OCI-LY1 (cell line): ENCODE measurements at regions not wholly inside any gene's neighbourhood (a gene's known extent, or its start where the extent isn't known, plus 50 kb on each side); places are given as distances from the start of the nearest gene placed in this dataset.

Source experiments
- H2AFZ ChIP-seq: fragments of 200-600 bp; sonication (generic), shearing (Covaris generic); 2 replicates; pipeline ENCODE4 v1.6.0; 2014; ENCODE audit warnings: antibody characterized with exemption, mild to moderate bottlenecking, low read length
- H3F3A ChIP-seq: fragments of 200-600 bp; sonication (generic), shearing (Covaris generic); 2 replicates; pipeline ENCODE4 v1.6.0; 2014; ENCODE audit warnings: mild to moderate bottlenecking, antibody characterized with exemption, low read length, moderate library complexity; ENCODE audit not compliant: insufficient read depth
- H3K27ac ChIP-seq: fragments of 200-600 bp; sonication (generic); 2 replicates; pipeline ENCODE4 v1.5.1; 2014; ENCODE audit warnings: low read length, mixed run types, mild to moderate bottlenecking, low read depth; ENCODE audit not compliant: poor library complexity, severe bottlenecking
- H3K27me3 ChIP-seq: fragments of 200-600 bp; sonication (generic); 2 replicates; pipeline ENCODE4 v1.6.0; 2014; ENCODE audit warnings: antibody characterized with exemption, mild to moderate bottlenecking, low read length, moderate library complexity; ENCODE audit not compliant: insufficient read depth
- H3K36me3 ChIP-seq: fragments of 200-600 bp; sonication (generic); 2 replicates; pipeline ENCODE4 v1.6.1; 2014; ENCODE audit warnings: mild to moderate bottlenecking, antibody characterized with exemption, low read length, moderate library complexity, mixed read lengths; ENCODE audit not compliant: insufficient read depth
- H3K4me1 ChIP-seq: fragments of 200-600 bp; sonication (generic); 2 replicates; pipeline ENCODE4 v1.5.1; 2014; ENCODE audit warnings: mild to moderate bottlenecking, low read length, moderate library complexity; ENCODE audit not compliant: insufficient read depth, severe bottlenecking
- H3K4me2 ChIP-seq: fragments of 200-600 bp; sonication (generic), shearing (Covaris generic); 2 replicates; pipeline ENCODE4 v1.6.1; 2014; ENCODE audit warnings: low read length
- H3K4me3 ChIP-seq: fragments of 200-600 bp; sonication (generic); 2 replicates; pipeline ENCODE4 v1.5.1; 2014; ENCODE audit warnings: low read length, low read depth, mild to moderate bottlenecking, mixed read lengths; ENCODE audit not compliant: poor library complexity, severe bottlenecking
- H3K79me2 ChIP-seq: fragments of 200-600 bp; shearing (Covaris generic); 2 replicates; pipeline ENCODE4 v1.6.1; 2016; ENCODE audit warnings: mixed run types, low read length, mixed read lengths; ENCODE audit not compliant: insufficient read depth
- H3K9ac ChIP-seq: fragments of 200-600 bp; sonication (generic), shearing (Covaris generic); 2 replicates; pipeline ENCODE4 v1.6.1; 2014; ENCODE audit warnings: mild to moderate bottlenecking, low read length, mixed read lengths
- H3K9me2 ChIP-seq: fragments of 200-600 bp; sonication (generic), shearing (Covaris generic); 2 replicates; pipeline ENCODE4 v1.6.1; 2014; ENCODE audit warnings: low read depth, mild to moderate bottlenecking, low read length, mixed read lengths
- H3K9me3 ChIP-seq: fragments of 200-600 bp; shearing (Covaris generic); 2 replicates; pipeline ENCODE4 v1.6.1; 2014; ENCODE audit warnings: low read length, mixed read lengths
- H4K20me1 ChIP-seq: fragments of 200-600 bp; sonication (generic), shearing (Covaris generic); 2 replicates; pipeline ENCODE4 v1.6.0; 2016; ENCODE audit warnings: mild to moderate bottlenecking, low read length; ENCODE audit not compliant: insufficient read depth
- CTCF ChIP-seq: fragments of 200-600 bp; sonication (generic), shearing (Covaris generic); IDR thresholded peaks from 2 replicates; pipeline ENCODE4 v1.5.1; 2017; ENCODE audit warnings: mild to moderate bottlenecking, antibody characterized with exemption, low read length, moderate library complexity, mixed read lengths
- EZH2 ChIP-seq: fragments of 200-600 bp; sonication (generic), shearing (Covaris generic); IDR thresholded peaks from 2 replicates; pipeline ENCODE4 v1.8.0; 2017; ENCODE audit warnings: borderline replicate concordance, mixed run types, mild to moderate bottlenecking, antibody characterized with exemption, low read length, moderate library complexity, mixed read lengths

- H3K79me2 ChIP-seq = no peaks in the 10 kb centered on the region
- no peaks in the 10 kb centered on the region for H3K9me2 ChIP-seq
- no peaks in the 10 kb centered on the region for H3K4me1 ChIP-seq
- no peak overlapping the region for H2AFZ ChIP-seq
- no peak overlapping the region for H3K9ac ChIP-seq
- no peaks in the 10 kb centered on the region for H3K36me3 ChIP-seq
- no peaks in the 10 kb centered on the region for H3F3A ChIP-seq
- H3K4me2 ChIP-seq = no peak overlapping the region
- no peaks in the 10 kb centered on the region for H3K27me3 ChIP-seq
- H4K20me1 ChIP-seq = no peaks in the 10 kb centered on the region
- no peak overlapping the region for H3K4me3 ChIP-seq
- H3K9me3 ChIP-seq = no peaks in the 10 kb centered on the region
- no peak overlapping the region for H3K27ac ChIP-seq
- TF ChIP-seq EZH2 (no peak), CTCF (no peak)
Observed at GRCh38 chr9:80320916-80321315, 749.2 kb downstream of the TLE4 start.

GRCh38 chr9:80320480-80320879 is 748.7 kb downstream of the TLE4 start:
- TF ChIP-seq CTCF (no peak), EZH2 (no peak)
- Histone ChIP-seq H3K4me1 (no peaks in the 10 kb centered on the region), H3F3A (no peaks in the 10 kb centered on the region), H3K36me3 (no peaks in the 10 kb centered on the region), H3K27me3 (no peaks in the 10 kb centered on the region), H3K4me2 (no peak overlapping the region), H4K20me1 (no peaks in the 10 kb centered on the region), H3K9me3 (no peaks in the 10 kb centered on the region), H3K79me2 (no peaks in the 10 kb centered on the region), H3K9ac (no peak overlapping the region), H2AFZ (no peak overlapping the region), H3K9me2 (no peaks in the 10 kb centered on the region), H3K4me3 (no peak overlapping the region), H3K27ac (no peak overlapping the region)

- no peaks in the 10 kb centered on the region for H3K9me3 ChIP-seq
- TF ChIP-seq EZH2 (no peak), CTCF (no peak)
- H2AFZ ChIP-seq = no peak overlapping the region
- no peaks in the 10 kb centered on the region for H3K79me2 ChIP-seq
- H3K27ac ChIP-seq = no peak overlapping the region
- H3K4me2 ChIP-seq = no peak overlapping the region
- H3K27me3 ChIP-seq = no peaks in the 10 kb centered on the region
- no peaks in the 10 kb centered on the region for H3K36me3 ChIP-seq
- no peaks in the 10 kb centered on the region for H3K4me1 ChIP-seq
- H3K9ac ChIP-seq = no peak overlapping the region
- H3K4me3 ChIP-seq = no peak overlapping the region
- H3K9me2 ChIP-seq = no peaks in the 10 kb centered on the region
- H4K20me1 ChIP-seq = no peaks in the 10 kb centered on the region
- no peaks in the 10 kb centered on the region for H3F3A ChIP-seq
Observed at GRCh38 chr9:80305136-80305535, 733.4 kb downstream of the TLE4 start.
